PC-3 (cell line): ENCODE measurements at regions not wholly inside any gene's neighbourhood (a gene's known extent, or its start where the extent isn't known, plus 50 kb on each side); places are given as distances from the start of the nearest gene placed in this dataset.

ENCODE experiments used
- ATAC-seq: fragments of 200-7000 bp; cut with Tn5 transposase; 2 replicates; pipeline ENCODE4 v1.9.1; 2020; ENCODE audit warnings: mild to moderate bottlenecking, moderate library complexity
- BruUV-seq: library from RNA; stranded (reverse); fragments of 400-500 nt; replicated peaks from 2 replicates; lab custom pipeline; 2021; lab: Mats Ljungman, UMichigan
- CTCF ChIA-PET: fragments of 300-600 bp; sonication (Branson Sonifier 250); formaldehyde crosslinking; loops from one replicate; lab custom pipeline; 2022; ENCODE audit warnings: antibody characterized with exemption; lab: Charles Lee
- POLR2A ChIA-PET: fragments of 300-600 bp; sonication (Branson Sonifier 250); formaldehyde crosslinking; loops from one replicate; lab custom pipeline; 2022; ENCODE audit warnings: antibody characterized with exemption; ENCODE audit not compliant: unreplicated experiment; lab: Charles Lee
- DNase-seq: peaks from one replicate; pipeline ENCODE4 v3.0.0-alpha.2; 2015
- H2AFZ ChIP-seq: fragments of 300-600 bp; sonication (generic); 2 replicates; pipeline ENCODE4 v1.6.0; 2016; ENCODE audit warnings: antibody characterized with exemption, low read length
- H3F3A ChIP-seq: fragments of 300-600 bp; sonication (generic); one replicate; pipeline ENCODE4 v1.6.0; 2017; ENCODE audit warnings: antibody characterized with exemption, low read length, control low read depth, mild to moderate bottlenecking; ENCODE audit not compliant: unreplicated experiment
- H3K27ac ChIP-seq: fragments of 300-600 bp; sonication (generic); 2 replicates; pipeline ENCODE4 v1.5.1; 2016; ENCODE audit warnings: mild to moderate bottlenecking, low read length
- H3K27me3 ChIP-seq: fragments of 300-600 bp; sonication (generic); 2 replicates; pipeline ENCODE4 v1.6.1; 2016; ENCODE audit warnings: low read length, mixed read lengths
- H3K36me3 ChIP-seq: fragments of 300-600 bp; sonication (generic); 2 replicates; pipeline ENCODE4 v1.6.1; 2016; ENCODE audit warnings: low read depth, mixed run types, low read length, mixed read lengths
- H3K4me1 ChIP-seq: fragments of 300-600 bp; sonication (generic); 2 replicates; pipeline ENCODE4 v1.5.1; 2016; ENCODE audit warnings: low read length; ENCODE audit not compliant: insufficient read depth
- H3K4me2 ChIP-seq: fragments of 300-600 bp; sonication (generic); 2 replicates; pipeline ENCODE4 v1.6.0; 2016; ENCODE audit warnings: low read length
- H3K4me3 ChIP-seq: fragments of 300-600 bp; sonication (generic); 2 replicates; pipeline ENCODE4 v1.5.1; 2016; ENCODE audit warnings: mild to moderate bottlenecking, low read length, mixed read lengths
- H3K79me2 ChIP-seq: fragments of 300-600 bp; sonication (generic); 2 replicates; pipeline ENCODE4 v1.6.1; 2017; ENCODE audit warnings: low read length, mixed read lengths
- H3K9ac ChIP-seq: fragments of 300-600 bp; sonication (generic); 2 replicates; pipeline ENCODE4 v1.6.0; 2016; ENCODE audit warnings: mild to moderate bottlenecking, low read length
- H3K9me2 ChIP-seq: fragments of 300-600 bp; sonication (generic); replicated peaks from 2 replicates; pipeline ENCODE4 v1.6.1; 2016; ENCODE audit warnings: mixed run types, low read length, mixed read lengths
- H3K9me3 ChIP-seq: fragments of 300-600 bp; sonication (generic); 2 replicates; pipeline ENCODE4 v1.6.1; 2016; ENCODE audit warnings: low read length, mixed read lengths
- H4K20me1 ChIP-seq: fragments of 300-600 bp; sonication (generic); 2 replicates; pipeline ENCODE4 v1.6.1; 2016; ENCODE audit warnings: low read length, mixed read lengths
- EZH2 ChIP-seq: fragments of 300-600 bp; sonication (generic); IDR thresholded peaks from one replicate; pipeline ENCODE4 v1.6.1; 2017; ENCODE audit warnings: antibody characterized with exemption, mild to moderate bottlenecking, low read length; ENCODE audit not compliant: unreplicated experiment
- EZH2phosphoT487 ChIP-seq: fragments of 300-600 bp; sonication (generic); IDR thresholded peaks from 2 replicates; pipeline ENCODE4 v1.6.1; 2018; ENCODE audit warnings: mild to moderate bottlenecking, antibody characterized with exemption, low read length, borderline replicate concordance
- intact Hi-C: fragments of 100-400 bp; cut with micrococcal nuclease; formaldehyde crosslinking; loops from 2 replicates; pipeline ENCODE4 v1.9.0; 2023
- TF ChIP-seq, protein P1 (sequence below): fragments of 300-600 bp; sonication (generic); conservative IDR thresholded peaks from 2 replicates; pipeline ENCODE4 v1.5.1; 2017; ENCODE audit warnings: antibody characterized with exemption, low read depth, mild to moderate bottlenecking, low read length

DNA sequence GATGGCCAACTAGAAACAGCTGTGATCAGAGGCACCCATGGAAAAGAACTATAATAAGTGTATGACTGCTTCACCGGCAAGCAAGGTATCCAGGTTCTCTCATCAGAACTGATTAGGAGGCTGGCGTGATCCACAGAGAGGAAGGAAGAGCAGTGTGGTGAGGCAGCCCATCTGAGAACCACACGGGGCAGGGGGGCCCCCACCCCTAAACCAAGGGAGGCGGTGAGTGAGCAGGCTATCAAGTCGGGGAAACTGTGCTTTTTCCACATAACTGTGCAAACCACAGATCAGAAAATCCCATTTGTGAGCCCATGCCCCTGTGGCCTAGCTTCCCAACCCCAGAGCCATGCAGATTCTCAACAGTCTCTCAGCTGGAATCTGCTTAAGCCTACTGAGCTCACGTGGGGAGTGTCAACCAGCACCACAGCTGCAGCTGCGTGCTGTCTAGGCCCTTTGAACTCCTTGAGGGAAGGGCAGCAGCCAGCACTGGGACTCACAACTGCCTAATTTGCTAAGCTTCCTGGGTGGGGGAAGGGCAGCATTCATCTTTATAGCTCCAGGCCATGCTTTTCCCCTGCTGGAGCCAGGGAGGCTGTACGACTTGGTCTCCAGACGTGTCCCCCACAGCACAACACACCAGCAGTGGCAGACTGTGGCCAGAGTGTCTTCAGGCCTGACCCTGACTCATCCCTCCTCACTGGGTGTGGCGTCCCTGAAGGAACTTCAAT is 444.4 kb upstream of the ATP2B1 start:
- POLR2A ChIA-PET, result no interaction called here
- no TSS peak for BruUV-seq
- Histone ChIP-seq H3K9me3 (no peaks in the 10 kb centered on the region), H3F3A (no peaks in the 10 kb centered on the region), H3K9me2 (no peaks in the 10 kb centered on the region), H3K27ac (no peak overlapping the region), H3K36me3 (no peaks in the 10 kb centered on the region), H3K9ac (no peak overlapping the region), H3K4me2 (no peak overlapping the region), H3K4me3 (no peak overlapping the region), H3K4me1 (peaks cover 11% of the 10 kb centered on the region), H2AFZ (peak overlapping the region; percentile 65; the same call in 1 of the 2 replicates), H3K27me3 (no peaks in the 10 kb centered on the region), H3K79me2 (no peaks in the 10 kb centered on the region), H4K20me1 (no peaks in the 10 kb centered on the region)
- CTCF ChIA-PET, result no interaction called here
- TF ChIP-seq EZH2phosphoT487 (no peak), EZH2 (no peak)
- TF ChIP-seq, protein P1, sequence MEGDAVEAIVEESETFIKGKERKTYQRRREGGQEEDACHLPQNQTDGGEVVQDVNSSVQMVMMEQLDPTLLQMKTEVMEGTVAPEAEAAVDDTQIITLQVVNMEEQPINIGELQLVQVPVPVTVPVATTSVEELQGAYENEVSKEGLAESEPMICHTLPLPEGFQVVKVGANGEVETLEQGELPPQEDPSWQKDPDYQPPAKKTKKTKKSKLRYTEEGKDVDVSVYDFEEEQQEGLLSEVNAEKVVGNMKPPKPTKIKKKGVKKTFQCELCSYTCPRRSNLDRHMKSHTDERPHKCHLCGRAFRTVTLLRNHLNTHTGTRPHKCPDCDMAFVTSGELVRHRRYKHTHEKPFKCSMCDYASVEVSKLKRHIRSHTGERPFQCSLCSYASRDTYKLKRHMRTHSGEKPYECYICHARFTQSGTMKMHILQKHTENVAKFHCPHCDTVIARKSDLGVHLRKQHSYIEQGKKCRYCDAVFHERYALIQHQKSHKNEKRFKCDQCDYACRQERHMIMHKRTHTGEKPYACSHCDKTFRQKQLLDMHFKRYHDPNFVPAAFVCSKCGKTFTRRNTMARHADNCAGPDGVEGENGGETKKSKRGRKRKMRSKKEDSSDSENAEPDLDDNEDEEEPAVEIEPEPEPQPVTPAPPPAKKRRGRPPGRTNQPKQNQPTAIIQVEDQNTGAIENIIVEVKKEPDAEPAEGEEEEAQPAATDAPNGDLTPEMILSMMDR, result no peak
- ATAC-seq (peak; percentile 49), DNase-seq (peak; percentile 64)
- intact Hi-C loops, result no loop called here

- Histone ChIP-seq H3K4me3 (no peak overlapping the region), H3K9me2 (no peaks in the 10 kb centered on the region; the same call in 1 of the 2 replicates), H2AFZ (no peak overlapping the region), H3F3A (no peaks in the 10 kb centered on the region), H3K9me3 (no peaks in the 10 kb centered on the region), H3K9ac (no peak overlapping the region), H4K20me1 (no peaks in the 10 kb centered on the region), H3K4me2 (no peak overlapping the region), H3K4me1 (peaks cover 11% of the 10 kb centered on the region), H3K36me3 (no peaks in the 10 kb centered on the region), H3K79me2 (no peaks in the 10 kb centered on the region), H3K27ac (no peak overlapping the region), H3K27me3 (no peaks in the 10 kb centered on the region)
- POLR2A ChIA-PET, result no interaction called here
- DNase-seq, result no peak
- CTCF ChIA-PET, result no interaction called here
- no peak for TF ChIP-seq EZH2phosphoT487
- no peak for TF ChIP-seq EZH2
- TF ChIP-seq, protein P1, result no peak
- BruUV-seq, result no TSS peak
- no peak for ATAC-seq
- intact Hi-C loops, result no loop called here
Observed at GRCh38 chr12:90151491-90152015, 442.9 kb upstream of the ATP2B1 start.

DNA sequence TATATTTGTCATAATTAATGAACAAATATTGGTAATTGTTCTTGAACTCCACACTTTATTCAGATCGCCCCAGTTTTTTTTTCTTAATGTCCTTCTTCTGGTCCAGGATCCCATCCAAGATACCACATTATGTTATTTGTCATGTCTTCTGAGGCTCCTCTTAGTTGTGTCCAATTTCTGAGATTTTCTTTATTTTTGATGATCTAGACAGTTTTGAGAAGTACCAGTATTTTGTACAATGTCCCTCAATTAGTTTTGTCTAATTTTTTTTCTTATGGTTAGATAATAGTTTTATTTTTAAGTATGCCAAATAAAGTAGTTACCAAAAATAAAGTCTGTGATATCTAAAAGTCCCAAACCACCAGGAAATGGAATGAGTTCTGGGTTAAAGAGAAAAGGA is 440.8 kb upstream of the ATP2B1 start:
- no peaks in the 10 kb centered on the region for H3K27me3 ChIP-seq
- no peaks in the 10 kb centered on the region for H3K79me2 ChIP-seq
- no peak overlapping the region for H2AFZ ChIP-seq
- H3K4me3 ChIP-seq, result no peak overlapping the region
- ATAC-seq, result no peak
- BruUV-seq, result no TSS peak
- TF ChIP-seq EZH2 (no peak), EZH2phosphoT487 (no peak)
- TF ChIP-seq, protein P1, result no peak
- H3K9ac ChIP-seq, result no peak overlapping the region
- intact Hi-C loops, result no loop called here
- peaks cover 11% of the 10 kb centered on the region for H3K4me1 ChIP-seq
- no peak overlapping the region for H3K4me2 ChIP-seq
- no peaks in the 10 kb centered on the region for H3F3A ChIP-seq
- no peak overlapping the region for H3K27ac ChIP-seq
- no peaks in the 10 kb centered on the region for H4K20me1 ChIP-seq
- no peak for DNase-seq
- CTCF ChIA-PET, result no interaction called here
- POLR2A ChIA-PET, result no interaction called here
- H3K9me3 ChIP-seq, result no peaks in the 10 kb centered on the region
- H3K9me2 ChIP-seq, result no peaks in the 10 kb centered on the region; the same call in 1 of the 2 replicates
- no peaks in the 10 kb centered on the region for H3K36me3 ChIP-seq
